WTC11 (cell line): ENCODE measurements at regions not wholly inside any gene's neighbourhood (a gene's known extent, or its start where the extent isn't known, plus 50 kb on each side); places are given as distances from the start of the nearest gene placed in this dataset.

Source experiments
- ATAC-seq: fragments of 200-7000 bp; cut with Tn5 transposase; 2 replicates; pipeline ENCODE4 v1.10.0; 2021; ENCODE audit warnings: mild to moderate bottlenecking, moderate library complexity
- CTCF ChIA-PET: fragments of 300-600 bp; sonication (Branson Sonifier 250); formaldehyde crosslinking; loops from one replicate; lab custom pipeline; 2021; ENCODE audit warnings: antibody characterized with exemption; lab: Charles Lee
- POLR2A ChIA-PET: fragments of 350-600 bp; sonication (Branson Sonifier 250); formaldehyde crosslinking; loops from one replicate; lab custom pipeline; 2021; ENCODE audit warnings: antibody characterized with exemption; lab: Charles Lee
- DNase-seq: peaks from one replicate; pipeline ENCODE4 v3.0.0; 2021; ENCODE audit warnings: low spot score
- H3K27ac Mint-ChIP-seq: 2 replicates; pipeline ENCODE4 v1.8.0; 2021; ENCODE audit warnings: mixed read lengths
- H3K27me3 Mint-ChIP-seq: 2 replicates; pipeline ENCODE4 v1.8.0; 2021; ENCODE audit warnings: low read depth, mild to moderate bottlenecking, moderate library complexity, mixed read lengths
- H3K36me3 Mint-ChIP-seq: 2 replicates; pipeline ENCODE4 v1.8.0; 2021; ENCODE audit warnings: mixed read lengths
- H3K4me1 Mint-ChIP-seq: 2 replicates; pipeline ENCODE4 v1.8.0; 2022; ENCODE audit warnings: mixed read lengths
- H3K4me3 Mint-ChIP-seq: 2 replicates; pipeline ENCODE4 v1.8.0; 2021; ENCODE audit warnings: mild to moderate bottlenecking, moderate library complexity, mixed read lengths
- H3K9me3 Mint-ChIP-seq: 2 replicates; pipeline ENCODE4 v1.8.0; 2021; ENCODE audit warnings: mixed read lengths
- ATF3 ChIP-seq: sonication (generic); formaldehyde crosslinking; conservative IDR thresholded peaks from 2 replicates; pipeline ENCODE4 v1.8.1; 2022; ENCODE audit warnings: mild to moderate bottlenecking, missing genetic modification reagents
- CDX4 ChIP-seq: fragments of 250-450 bp; sonication (Bioruptor Pico); IDR thresholded peaks from 2 replicates; pipeline ENCODE4 v1.9.0; 2021; ENCODE audit warnings: moderate library complexity, mild to moderate bottlenecking, inconsistent platforms, borderline replicate concordance
- CTCF ChIP-seq: fragments of 200-600 bp; IDR thresholded peaks from 2 replicates; pipeline ENCODE4 v1.8.0; 2022; ENCODE audit warnings: antibody characterized with exemption
- ELF4 ChIP-seq: sonication (generic); formaldehyde crosslinking; IDR thresholded peaks from 2 replicates; pipeline ENCODE4 v1.8.1; 2022; ENCODE audit warnings: low read depth, mild to moderate bottlenecking, moderate library complexity, missing genetic modification reagents
- EMX1 ChIP-seq: fragments of 250-450 bp; sonication (Bioruptor Pico); IDR thresholded peaks from 2 replicates; pipeline ENCODE4 v1.8.0; 2021; ENCODE audit warnings: mild to moderate bottlenecking
- NR3C1 ChIP-seq: sonication (generic); formaldehyde crosslinking; conservative IDR thresholded peaks from 2 replicates; pipeline ENCODE4 v1.8.1; 2023; ENCODE audit warnings: low read depth, mild to moderate bottlenecking, missing genetic modification reagents
- ZBTB43 ChIP-seq: sonication (generic); formaldehyde crosslinking; IDR thresholded peaks from 2 replicates; pipeline ENCODE4 v1.8.1; 2023; ENCODE audit warnings: mild to moderate bottlenecking, missing genetic modification reagents
- ZNF219 ChIP-seq: sonication (generic); formaldehyde crosslinking; IDR thresholded peaks from 2 replicates; pipeline ENCODE4 v1.8.0; 2023; ENCODE audit warnings: missing genetic modification reagents, mild to moderate bottlenecking, borderline replicate concordance
- ZNF281 ChIP-seq: sonication (generic); formaldehyde crosslinking; IDR thresholded peaks from 2 replicates; pipeline ENCODE4 v1.8.0; 2023; ENCODE audit warnings: mild to moderate bottlenecking, missing genetic modification reagents
- ZNF423 ChIP-seq: fragments of 250-450 bp; sonication (Bioruptor Pico); IDR thresholded peaks from 2 replicates; pipeline ENCODE4 v2.1.2; 2022; ENCODE audit warnings: mild to moderate bottlenecking, moderate library complexity
- TF ChIP-seq, protein P1 (sequence below): sonication (generic); formaldehyde crosslinking; IDR thresholded peaks from 2 replicates; pipeline ENCODE4 v1.8.1; 2023; ENCODE audit warnings: mild to moderate bottlenecking, missing genetic modification reagents
- TF ChIP-seq, protein P2 (sequence below): sonication (generic); formaldehyde crosslinking; IDR thresholded peaks from 2 replicates; pipeline ENCODE4 v1.8.0; 2022; ENCODE audit warnings: missing genetic modification reagents

DNA sequence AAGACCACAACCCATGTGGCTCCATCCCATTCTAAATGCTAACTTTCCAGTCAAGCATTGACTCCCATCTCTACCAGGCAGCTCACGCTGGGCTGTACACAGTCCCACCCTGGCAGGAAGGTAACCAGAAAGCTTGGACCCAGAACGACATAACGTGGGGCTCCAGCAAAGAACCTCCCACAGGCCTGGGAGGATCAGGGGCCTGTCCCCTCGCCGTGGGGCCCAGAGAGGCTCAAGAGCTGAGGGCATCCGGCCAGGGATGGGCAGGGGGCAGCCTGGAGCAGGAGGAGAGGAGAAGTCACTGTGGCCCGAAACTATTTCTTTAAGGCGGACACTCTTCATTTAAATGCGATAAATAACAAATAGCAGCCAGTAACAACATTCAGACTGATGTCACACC is 169.9 kb downstream of the SHANK2 start (continued):
- TF ChIP-seq ZNF281 (CRISPR knock-in tag): no peak
- no peak for TF ChIP-seq ATF3 (CRISPR knock-in tag)
- TF ChIP-seq EMX1 (CRISPR knock-in tag): no peak
- TF ChIP-seq, protein P1, sequence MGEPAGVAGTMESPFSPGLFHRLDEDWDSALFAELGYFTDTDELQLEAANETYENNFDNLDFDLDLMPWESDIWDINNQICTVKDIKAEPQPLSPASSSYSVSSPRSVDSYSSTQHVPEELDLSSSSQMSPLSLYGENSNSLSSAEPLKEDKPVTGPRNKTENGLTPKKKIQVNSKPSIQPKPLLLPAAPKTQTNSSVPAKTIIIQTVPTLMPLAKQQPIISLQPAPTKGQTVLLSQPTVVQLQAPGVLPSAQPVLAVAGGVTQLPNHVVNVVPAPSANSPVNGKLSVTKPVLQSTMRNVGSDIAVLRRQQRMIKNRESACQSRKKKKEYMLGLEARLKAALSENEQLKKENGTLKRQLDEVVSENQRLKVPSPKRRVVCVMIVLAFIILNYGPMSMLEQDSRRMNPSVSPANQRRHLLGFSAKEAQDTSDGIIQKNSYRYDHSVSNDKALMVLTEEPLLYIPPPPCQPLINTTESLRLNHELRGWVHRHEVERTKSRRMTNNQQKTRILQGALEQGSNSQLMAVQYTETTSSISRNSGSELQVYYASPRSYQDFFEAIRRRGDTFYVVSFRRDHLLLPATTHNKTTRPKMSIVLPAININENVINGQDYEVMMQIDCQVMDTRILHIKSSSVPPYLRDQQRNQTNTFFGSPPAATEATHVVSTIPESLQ (CRISPR knock-in tag): no peak
- TF ChIP-seq CDX4: no peak
- no peak for TF ChIP-seq ELF4 (CRISPR knock-in tag)
- no peak for TF ChIP-seq ZBTB43 (CRISPR knock-in tag)
- TF ChIP-seq ZNF219 (CRISPR knock-in tag): no peak

- no peak for DNase-seq
- ChIA-PET POLR2A (no interaction called here), CTCF (interaction anchor here (0.9 to 1.2 kb wide), 2 partner anchors 267 to 272 kb away, joined by 3 to 5 read pairs; no protein-coding TSS in a partner anchor)
- no peak for ATAC-seq
- peaks cover 18% of the 10 kb centered on the region for H3K9me3 Mint-ChIP-seq
- peaks cover 19% of the 10 kb centered on the region for H3K4me1 Mint-ChIP-seq
- no peak overlapping the region for H3K4me3 Mint-ChIP-seq
- H3K27me3 Mint-ChIP-seq: no peaks in the 10 kb centered on the region
- no peak overlapping the region for H3K27ac Mint-ChIP-seq
- H3K36me3 Mint-ChIP-seq: peaks cover 37% of the 10 kb centered on the region
- TF ChIP-seq ELF4 (CRISPR knock-in tag): no peak
Measured at GRCh38 chr11:71081704-71082230, 170.6 kb downstream of the SHANK2 start.

DNA sequence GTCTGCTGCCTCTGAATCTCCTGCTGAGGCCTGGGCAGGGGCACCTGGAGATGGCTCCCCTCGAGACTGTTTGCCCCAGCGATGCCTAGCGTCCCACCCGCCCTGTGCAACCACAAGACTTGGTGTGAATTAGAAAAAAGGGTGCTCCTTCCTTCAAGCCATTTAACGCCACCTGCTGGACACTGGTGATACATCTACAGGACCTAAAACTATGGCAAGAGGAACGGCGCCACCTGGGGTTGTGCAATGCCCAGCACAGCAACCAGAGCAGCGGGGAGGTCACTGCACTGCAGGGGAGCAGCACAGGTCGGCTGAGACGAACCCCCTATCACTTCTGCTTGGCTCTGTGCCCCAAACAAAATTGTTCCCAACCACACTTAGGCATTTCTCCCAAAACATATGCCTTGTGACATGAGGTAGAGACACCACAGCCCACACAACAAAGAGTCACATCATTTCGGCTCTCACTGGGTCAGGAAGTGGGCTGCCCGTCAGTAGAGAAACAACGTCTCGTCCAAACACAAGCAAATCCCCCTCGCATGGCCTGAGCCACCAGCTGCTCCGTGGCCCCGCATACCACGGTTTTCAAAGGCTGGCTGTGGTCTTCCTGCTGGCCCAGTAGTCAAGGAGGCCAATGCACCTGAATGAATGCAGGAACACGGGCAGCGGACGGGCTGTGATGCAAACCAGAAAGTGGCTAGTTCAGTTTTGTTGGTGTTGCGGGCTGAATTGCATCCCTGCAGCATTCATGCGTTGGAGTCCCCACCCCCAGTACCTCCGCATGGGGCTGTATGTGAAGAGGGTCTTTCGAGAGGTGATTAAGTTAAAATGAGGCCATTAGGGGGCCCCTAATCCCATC is 171.9 kb downstream of the SHANK2 start:
- TF ChIP-seq CTCF (peak; percentile 79), NR3C1 (CRISPR knock-in tag) (0 out of 2 replicates have a peak, but pooled peaks have one; percentile 45), ZNF423 (CRISPR knock-in tag) (0 out of 2 replicates have a peak, but pooled peaks have one; percentile 41)
- TF ChIP-seq, protein P2, sequence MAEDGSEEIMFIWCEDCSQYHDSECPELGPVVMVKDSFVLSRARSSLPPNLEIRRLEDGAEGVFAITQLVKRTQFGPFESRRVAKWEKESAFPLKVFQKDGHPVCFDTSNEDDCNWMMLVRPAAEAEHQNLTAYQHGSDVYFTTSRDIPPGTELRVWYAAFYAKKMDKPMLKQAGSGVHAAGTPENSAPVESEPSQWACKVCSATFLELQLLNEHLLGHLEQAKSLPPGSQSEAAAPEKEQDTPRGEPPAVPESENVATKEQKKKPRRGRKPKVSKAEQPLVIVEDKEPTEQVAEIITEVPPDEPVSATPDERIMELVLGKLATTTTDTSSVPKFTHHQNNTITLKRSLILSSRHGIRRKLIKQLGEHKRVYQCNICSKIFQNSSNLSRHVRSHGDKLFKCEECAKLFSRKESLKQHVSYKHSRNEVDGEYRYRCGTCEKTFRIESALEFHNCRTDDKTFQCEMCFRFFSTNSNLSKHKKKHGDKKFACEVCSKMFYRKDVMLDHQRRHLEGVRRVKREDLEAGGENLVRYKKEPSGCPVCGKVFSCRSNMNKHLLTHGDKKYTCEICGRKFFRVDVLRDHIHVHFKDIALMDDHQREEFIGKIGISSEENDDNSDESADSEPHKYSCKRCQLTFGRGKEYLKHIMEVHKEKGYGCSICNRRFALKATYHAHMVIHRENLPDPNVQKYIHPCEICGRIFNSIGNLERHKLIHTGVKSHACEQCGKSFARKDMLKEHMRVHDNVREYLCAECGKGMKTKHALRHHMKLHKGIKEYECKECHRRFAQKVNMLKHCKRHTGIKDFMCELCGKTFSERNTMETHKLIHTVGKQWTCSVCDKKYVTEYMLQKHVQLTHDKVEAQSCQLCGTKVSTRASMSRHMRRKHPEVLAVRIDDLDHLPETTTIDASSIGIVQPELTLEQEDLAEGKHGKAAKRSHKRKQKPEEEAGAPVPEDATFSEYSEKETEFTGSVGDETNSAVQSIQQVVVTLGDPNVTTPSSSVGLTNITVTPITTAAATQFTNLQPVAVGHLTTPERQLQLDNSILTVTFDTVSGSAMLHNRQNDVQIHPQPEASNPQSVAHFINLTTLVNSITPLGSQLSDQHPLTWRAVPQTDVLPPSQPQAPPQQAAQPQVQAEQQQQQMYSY (CRISPR knock-in tag): no peak
- H3K9me3 Mint-ChIP-seq: peaks cover 18% of the 10 kb centered on the region
- peaks cover 41% of the 10 kb centered on the region for H3K36me3 Mint-ChIP-seq
- no peaks in the 10 kb centered on the region for H3K27me3 Mint-ChIP-seq
- H3K4me1 Mint-ChIP-seq: peaks cover 22% of the 10 kb centered on the region
- ChIA-PET POLR2A (no interaction called here), CTCF (interaction anchor here (0.9 to 1.2 kb wide), 3 partner anchors 265 to 392 kb away, joined by 3 to 5 read pairs (median 3); no protein-coding TSS in a partner anchor)
- H3K4me3 Mint-ChIP-seq: no peak overlapping the region
- peak; percentile 90 for DNase-seq
- H3K27ac Mint-ChIP-seq: peak overlapping the region; percentile 46; the same call in 1 of the 2 replicates
- peak; percentile 93 for ATAC-seq
